ENCODE measurements at regions not wholly inside any gene's neighbourhood (a gene's known extent, or its start where the extent isn't known, plus 50 kb on each side); places are given as distances from the start of the nearest gene placed in this dataset.

- TF ChIP-seq CTCF (IDR thresholded peaks at IDR 0.05 in 4 of 5, conservative IDR thresholded peaks at IDR 0.05 in 1 of 5) (no peak), POLR2A (IDR thresholded peaks at IDR 0.05) (no peak)
Observed at GRCh38 chr14:104475256-104475655, 104.3 kb upstream of the C14orf180 start.
